WTC11 (cell line): ENCODE measurements at regions not wholly inside any gene's neighbourhood (a gene's known extent, or its start where the extent isn't known, plus 50 kb on each side); places are given as distances from the start of the nearest gene placed in this dataset.
"Not testable (repeated sequence)": the region's sequence is repeated elsewhere in the genome, so short reads cannot be mapped to it uniquely, and the experiment has no call there.

Source experiments
- ATAC-seq: fragments of 200-7000 bp; cut with Tn5 transposase; 2 replicates; pipeline ENCODE4 v1.10.0; 2021; ENCODE audit warnings: mild to moderate bottlenecking, moderate library complexity
- CTCF ChIA-PET: fragments of 300-600 bp; sonication (Branson Sonifier 250); formaldehyde crosslinking; loops from one replicate; lab custom pipeline; 2021; ENCODE audit warnings: antibody characterized with exemption; lab: Charles Lee
- POLR2A ChIA-PET: fragments of 350-600 bp; sonication (Branson Sonifier 250); formaldehyde crosslinking; loops from one replicate; lab custom pipeline; 2021; ENCODE audit warnings: antibody characterized with exemption; lab: Charles Lee
- DNase-seq: peaks from one replicate; pipeline ENCODE4 v3.0.0; 2021; ENCODE audit warnings: low spot score
- H3K27ac Mint-ChIP-seq: 2 replicates; pipeline ENCODE4 v1.8.0; 2021; ENCODE audit warnings: mixed read lengths
- H3K27me3 Mint-ChIP-seq: 2 replicates; pipeline ENCODE4 v1.8.0; 2021; ENCODE audit warnings: low read depth, mild to moderate bottlenecking, moderate library complexity, mixed read lengths
- H3K36me3 Mint-ChIP-seq: 2 replicates; pipeline ENCODE4 v1.8.0; 2021; ENCODE audit warnings: mixed read lengths
- H3K4me1 Mint-ChIP-seq: 2 replicates; pipeline ENCODE4 v1.8.0; 2022; ENCODE audit warnings: mixed read lengths
- H3K4me3 Mint-ChIP-seq: 2 replicates; pipeline ENCODE4 v1.8.0; 2021; ENCODE audit warnings: mild to moderate bottlenecking, moderate library complexity, mixed read lengths
- H3K9me3 Mint-ChIP-seq: 2 replicates; pipeline ENCODE4 v1.8.0; 2021; ENCODE audit warnings: mixed read lengths
- ATF2 ChIP-seq: sonication (generic); formaldehyde crosslinking; IDR thresholded peaks from 2 replicates; pipeline ENCODE4 v1.8.1; 2022; ENCODE audit warnings: low read depth, missing genetic modification reagents, borderline replicate concordance
- E2F1 ChIP-seq: sonication (generic); formaldehyde crosslinking; IDR thresholded peaks from 2 replicates; pipeline ENCODE4 v1.8.0; 2022; ENCODE audit warnings: mild to moderate bottlenecking, missing genetic modification reagents
- ELF4 ChIP-seq: sonication (generic); formaldehyde crosslinking; IDR thresholded peaks from 2 replicates; pipeline ENCODE4 v1.8.1; 2022; ENCODE audit warnings: low read depth, mild to moderate bottlenecking, moderate library complexity, missing genetic modification reagents
- EMX1 ChIP-seq: fragments of 250-450 bp; sonication (Bioruptor Pico); IDR thresholded peaks from 2 replicates; pipeline ENCODE4 v1.8.0; 2021; ENCODE audit warnings: mild to moderate bottlenecking
- ESRRA ChIP-seq: sonication (generic); formaldehyde crosslinking; IDR thresholded peaks from 2 replicates; pipeline ENCODE4 v1.8.1; 2022; ENCODE audit warnings: mild to moderate bottlenecking, missing genetic modification reagents, borderline replicate concordance
- ETV6 ChIP-seq: sonication (generic); formaldehyde crosslinking; IDR thresholded peaks from 2 replicates; pipeline ENCODE4 v1.8.1; 2022; ENCODE audit warnings: mild to moderate bottlenecking, missing genetic modification reagents
- FOXJ3 ChIP-seq: sonication (generic); formaldehyde crosslinking; IDR thresholded peaks from 2 replicates; pipeline ENCODE4 v1.9.0; 2021; ENCODE audit warnings: missing genetic modification reagents, mild to moderate bottlenecking, borderline replicate concordance
- HMGXB4 ChIP-seq: sonication (generic); formaldehyde crosslinking; IDR thresholded peaks from 2 replicates; pipeline ENCODE4 v1.8.1; 2023; ENCODE audit warnings: mild to moderate bottlenecking, moderate library complexity, missing genetic modification reagents
- MAX ChIP-seq: sonication (generic); formaldehyde crosslinking; IDR thresholded peaks from 2 replicates; pipeline ENCODE4 v1.8.0; 2022; ENCODE audit warnings: mild to moderate bottlenecking, missing genetic modification reagents
- MLX ChIP-seq: sonication (generic); formaldehyde crosslinking; IDR thresholded peaks from 2 replicates; pipeline ENCODE4 v1.8.1; 2023; ENCODE audit warnings: mild to moderate bottlenecking, missing genetic modification reagents, moderate library complexity
- NR3C1 ChIP-seq: sonication (generic); formaldehyde crosslinking; conservative IDR thresholded peaks from 2 replicates; pipeline ENCODE4 v1.8.1; 2023; ENCODE audit warnings: low read depth, mild to moderate bottlenecking, missing genetic modification reagents
- TP53 ChIP-seq: sonication (generic); formaldehyde crosslinking; IDR thresholded peaks from 2 replicates; pipeline ENCODE4 v1.8.1; 2023; ENCODE audit warnings: mild to moderate bottlenecking, missing genetic modification reagents
- ZBTB21 ChIP-seq: sonication (generic); formaldehyde crosslinking; IDR thresholded peaks from 2 replicates; pipeline ENCODE4 v1.8.1; 2023; ENCODE audit warnings: mild to moderate bottlenecking, missing genetic modification reagents, borderline replicate concordance
- ZNF121 ChIP-seq: sonication (generic); formaldehyde crosslinking; IDR thresholded peaks from 2 replicates; pipeline ENCODE4 v1.8.0; 2023; ENCODE audit warnings: missing genetic modification reagents
- ZNF138 ChIP-seq: sonication (generic); formaldehyde crosslinking; conservative IDR thresholded peaks from 2 replicates; pipeline ENCODE4 v1.8.1; 2022; ENCODE audit warnings: mild to moderate bottlenecking, moderate library complexity, missing genetic modification reagents
- ZNF396 ChIP-seq: fragments of 250-450 bp; sonication (Bioruptor Pico); IDR thresholded peaks from 2 replicates; pipeline ENCODE4 v1.8.0; 2021; ENCODE audit warnings: mild to moderate bottlenecking, moderate library complexity, borderline replicate concordance
- ZNF423 ChIP-seq: fragments of 250-450 bp; sonication (Bioruptor Pico); IDR thresholded peaks from 2 replicates; pipeline ENCODE4 v2.1.2; 2022; ENCODE audit warnings: mild to moderate bottlenecking, moderate library complexity
- ZNF671 ChIP-seq: fragments of 250-450 bp; sonication (Bioruptor Pico); IDR thresholded peaks from 2 replicates; pipeline ENCODE4 v1.8.0; 2021; ENCODE audit warnings: mild to moderate bottlenecking
- TF ChIP-seq, protein P1 (sequence below): fragments of 250-450 bp; sonication (Bioruptor Pico); IDR thresholded peaks from 2 replicates; pipeline ENCODE4 v1.9.0; 2021; ENCODE audit warnings: mild to moderate bottlenecking, borderline replicate concordance

DNA sequence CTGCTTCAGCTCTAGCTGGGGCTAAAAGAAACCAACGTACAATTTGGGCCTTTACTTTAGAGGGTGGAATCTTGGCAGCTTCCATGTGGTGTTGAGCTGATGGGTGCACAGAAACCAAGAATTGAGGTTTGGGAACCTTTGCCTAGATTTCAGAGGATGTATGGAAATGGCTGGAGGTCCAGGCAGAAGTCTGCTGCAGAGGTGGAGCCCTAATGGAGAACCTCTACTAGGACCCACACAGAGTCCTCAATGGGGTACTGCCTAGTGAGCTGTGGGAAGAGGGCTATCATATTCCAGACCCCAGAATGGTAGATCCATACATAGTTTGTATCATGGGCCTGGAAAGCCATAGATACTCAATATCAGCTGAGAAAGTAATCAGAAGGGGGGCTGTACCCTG lies 500.4 kb upstream of the ATP2B1 start:
- ChIA-PET POLR2A (no interaction called here), CTCF (no interaction called here)
- Mint-ChIP-seq H3K27me3 (no peaks in the 10 kb centered on the region), H3K27ac (no peak overlapping the region), H3K36me3 (peaks cover 28% of the 10 kb centered on the region), H3K4me1 (no peaks in the 10 kb centered on the region), H3K9me3 (peaks cover 44% of the 10 kb centered on the region), H3K4me3 (no peak overlapping the region)
- ATAC-seq (no peak), DNase-seq (no peak)
- TF ChIP-seq TP53 (no peak), E2F1 (no peak), HMGXB4 (no peak), ATF2 (CRISPR knock-in tag) (no peak), ELF4 (no peak), ZBTB21 (CRISPR knock-in tag) (no peak), ZNF396 (CRISPR knock-in tag) (no peak), MLX (no peak), ZNF138 (CRISPR knock-in tag) (no peak), FOXJ3 (CRISPR knock-in tag) (no peak), ZNF121 (CRISPR knock-in tag) (no peak), ZNF423 (no peak), MAX (CRISPR knock-in tag) (no peak), ESRRA (CRISPR knock-in tag) (no peak), ETV6 (CRISPR knock-in tag) (no peak), EMX1 (CRISPR knock-in tag) (no peak), ZNF671 (CRISPR knock-in tag) (no peak), NR3C1 (CRISPR knock-in tag) (no peak)
- TF ChIP-seq, protein P1, sequence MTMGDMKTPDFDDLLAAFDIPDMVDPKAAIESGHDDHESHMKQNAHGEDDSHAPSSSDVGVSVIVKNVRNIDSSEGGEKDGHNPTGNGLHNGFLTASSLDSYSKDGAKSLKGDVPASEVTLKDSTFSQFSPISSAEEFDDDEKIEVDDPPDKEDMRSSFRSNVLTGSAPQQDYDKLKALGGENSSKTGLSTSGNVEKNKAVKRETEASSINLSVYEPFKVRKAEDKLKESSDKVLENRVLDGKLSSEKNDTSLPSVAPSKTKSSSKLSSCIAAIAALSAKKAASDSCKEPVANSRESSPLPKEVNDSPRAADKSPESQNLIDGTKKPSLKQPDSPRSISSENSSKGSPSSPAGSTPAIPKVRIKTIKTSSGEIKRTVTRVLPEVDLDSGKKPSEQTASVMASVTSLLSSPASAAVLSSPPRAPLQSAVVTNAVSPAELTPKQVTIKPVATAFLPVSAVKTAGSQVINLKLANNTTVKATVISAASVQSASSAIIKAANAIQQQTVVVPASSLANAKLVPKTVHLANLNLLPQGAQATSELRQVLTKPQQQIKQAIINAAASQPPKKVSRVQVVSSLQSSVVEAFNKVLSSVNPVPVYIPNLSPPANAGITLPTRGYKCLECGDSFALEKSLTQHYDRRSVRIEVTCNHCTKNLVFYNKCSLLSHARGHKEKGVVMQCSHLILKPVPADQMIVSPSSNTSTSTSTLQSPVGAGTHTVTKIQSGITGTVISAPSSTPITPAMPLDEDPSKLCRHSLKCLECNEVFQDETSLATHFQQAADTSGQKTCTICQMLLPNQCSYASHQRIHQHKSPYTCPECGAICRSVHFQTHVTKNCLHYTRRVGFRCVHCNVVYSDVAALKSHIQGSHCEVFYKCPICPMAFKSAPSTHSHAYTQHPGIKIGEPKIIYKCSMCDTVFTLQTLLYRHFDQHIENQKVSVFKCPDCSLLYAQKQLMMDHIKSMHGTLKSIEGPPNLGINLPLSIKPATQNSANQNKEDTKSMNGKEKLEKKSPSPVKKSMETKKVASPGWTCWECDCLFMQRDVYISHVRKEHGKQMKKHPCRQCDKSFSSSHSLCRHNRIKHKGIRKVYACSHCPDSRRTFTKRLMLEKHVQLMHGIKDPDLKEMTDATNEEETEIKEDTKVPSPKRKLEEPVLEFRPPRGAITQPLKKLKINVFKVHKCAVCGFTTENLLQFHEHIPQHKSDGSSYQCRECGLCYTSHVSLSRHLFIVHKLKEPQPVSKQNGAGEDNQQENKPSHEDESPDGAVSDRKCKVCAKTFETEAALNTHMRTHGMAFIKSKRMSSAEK (CRISPR knock-in tag): no peak

DNA sequence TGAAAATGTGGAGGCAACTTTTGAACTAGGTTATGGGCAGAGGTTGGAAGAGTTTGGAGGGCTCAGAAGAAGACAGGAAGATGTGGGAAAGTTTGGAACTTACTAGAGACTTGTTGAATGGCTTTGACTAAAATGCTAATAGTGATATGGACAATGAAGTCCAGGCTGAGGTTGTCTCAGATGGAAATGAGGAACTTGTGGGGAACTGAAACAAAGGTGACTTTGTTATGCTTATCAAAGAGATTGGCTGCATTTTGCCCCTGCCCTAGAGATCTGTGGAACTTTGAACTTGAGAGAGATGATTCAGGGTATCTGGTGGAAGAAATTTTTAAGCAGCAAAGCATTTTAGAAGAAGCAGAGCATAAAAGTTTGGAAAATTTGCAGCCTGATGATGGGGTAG lies 499.7 kb upstream of the ATP2B1 start:
- peaks cover 44% of the 10 kb centered on the region for H3K9me3 Mint-ChIP-seq
- ATAC-seq, DNase-seq, CTCF ChIA-PET, H3K4me1 Mint-ChIP-seq, H3K27ac Mint-ChIP-seq, POLR2A ChIA-PET, H3K4me3 Mint-ChIP-seq, H3K27me3 Mint-ChIP-seq: not testable (repeated sequence)
- peaks cover 28% of the 10 kb centered on the region for H3K36me3 Mint-ChIP-seq
